Lung (tissue), 11 donors: ENCODE measurements at regions not wholly inside any gene's neighbourhood (a gene's known extent, or its start where the extent isn't known, plus 50 kb on each side); places are given as distances from the start of the nearest gene placed in this dataset.

Experiments
- ATAC-seq: fragments of 200-7000 bp; cut with Tn5 transposase; one replicate; pipeline ENCODE4 v1.9.1; 2020; ENCODE audit warnings: moderate number of reproducible peaks; ENCODE audit not compliant: insufficient read depth, low FRiP score
- DNase-seq, 3 donors: peaks; one replicate each; pipeline ENCODE4 v3.0.0-alpha.2; 2013 to 2017
- H3K27ac ChIP-seq, 2 donors: one replicate each; pipeline ENCODE4 v1.5.1; 2013; ENCODE audit warnings: mild to moderate bottlenecking in 2 of 2, moderate library complexity in 2 of 2, control low read depth in 1 of 2, inconsistent platforms in 1 of 2, low read depth in 1 of 2, low read length in 1 of 2
- H3K27me3 ChIP-seq, 3 donors: one replicate each; pipeline ENCODE4 v1.5.1; 2013; ENCODE audit warnings: low read length in 2 of 3; ENCODE audit not compliant: control insufficient read depth in 3 of 3, insufficient read depth in 3 of 3
- H3K36me3 ChIP-seq, 4 donors: one replicate each; pipeline ENCODE4 v1.5.1; 2013; ENCODE audit warnings: low read length in 4 of 4, mild to moderate bottlenecking in 1 of 4, moderate library complexity in 1 of 4; ENCODE audit not compliant: control insufficient read depth in 4 of 4, insufficient read depth in 4 of 4
- H3K4me1 ChIP-seq, 5 donors: one replicate each; pipeline ENCODE4 v1.5.1; 2013; ENCODE audit warnings: low read length in 5 of 5, mild to moderate bottlenecking in 2 of 5, moderate library complexity in 1 of 5; ENCODE audit not compliant: control insufficient read depth in 5 of 5, insufficient read depth in 5 of 5
- H3K4me3 ChIP-seq: one replicate; pipeline ENCODE4 v1.5.1; 2013; ENCODE audit warnings: mild to moderate bottlenecking, control low read depth, moderate library complexity
- H3K9ac ChIP-seq, 2 donors: one replicate each; pipeline ENCODE4 v1.5.1; 2013; ENCODE audit warnings: low read length in 2 of 2, control low read depth in 1 of 2; ENCODE audit not compliant: insufficient read depth in 1 of 2
- H3K9me3 ChIP-seq, 4 donors: one replicate each; pipeline ENCODE4 v1.5.1; 2013; ENCODE audit warnings: low read length in 3 of 4, mild to moderate bottlenecking in 1 of 4, moderate library complexity in 1 of 4; ENCODE audit not compliant: control insufficient read depth in 4 of 4, insufficient read depth in 3 of 4
- WGBS, 2 donors: extraction: QIAGEN DNeasy Blood & Tissue Kit; methylation state at CpG; one replicate each; pipeline ENCODE4 v1.1.7; 2013; 5-methylcytosine and 5-hydroxymethylcytosine counted together
- TF ChIP-seq, protein P1 (sequence below): IDR thresholded peaks from 2 replicates; pipeline ENCODE4 v1.5.1; 2012; ENCODE audit warnings: mild to moderate bottlenecking; ENCODE audit errors: control extremely low read depth, extremely low read depth
- donor health status: control.
- donor health status: control.
- donor health status: Bipolar disorder and iron deficiency.
- donor health status: healthy.
- donor health status: DM: yes; HTN: yes; CAD: no.

DNA sequence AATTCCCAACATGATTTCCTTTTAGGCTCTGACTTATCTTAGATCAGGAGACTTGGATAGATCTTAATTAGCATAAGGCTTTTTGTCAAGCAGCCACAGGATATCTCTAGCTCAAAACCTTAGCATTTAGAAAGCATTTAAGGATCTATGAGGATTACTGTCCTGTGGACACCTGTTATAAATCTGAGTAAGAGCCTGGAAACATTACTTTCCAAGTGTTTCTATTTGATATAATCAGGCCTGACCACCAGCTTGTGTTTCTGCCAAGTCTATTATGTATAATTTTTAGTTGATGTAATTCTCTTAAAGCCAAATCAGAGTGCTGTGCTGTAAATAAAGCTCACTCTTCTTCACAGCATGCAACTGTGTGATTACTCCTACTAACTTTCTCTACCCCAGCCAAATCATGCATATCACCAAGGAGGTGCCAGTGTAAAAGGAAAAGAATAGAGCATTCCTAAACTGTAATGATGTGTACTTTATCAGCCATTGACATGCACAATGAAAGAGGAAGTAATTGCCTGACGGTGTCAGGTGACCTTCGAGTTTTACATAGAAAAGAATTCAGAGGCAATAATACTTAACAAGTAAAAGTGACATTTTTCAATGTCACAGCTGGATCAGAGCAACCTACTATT is 309.9 kb upstream of the PRMT6 start:
- peaks cover 0 to 10% (median 0%) of the 10 kb centered on the region in 5 donors for H3K4me1 ChIP-seq
- DNase-seq (peak in 2 of 3 donors; percentile 23), ATAC-seq (no peak)
- H3K9me3 ChIP-seq, result no peaks in the 10 kb centered on the region
- WGBS, 2 donors, result 5 to 6% methylated on average over 2 of the region's 2 CpGs
- no peak overlapping the region for H3K4me3 ChIP-seq
- no peak overlapping the region for H3K9ac ChIP-seq
- H3K36me3 ChIP-seq, result no peaks in the 10 kb centered on the region
- TF ChIP-seq, protein P1, sequence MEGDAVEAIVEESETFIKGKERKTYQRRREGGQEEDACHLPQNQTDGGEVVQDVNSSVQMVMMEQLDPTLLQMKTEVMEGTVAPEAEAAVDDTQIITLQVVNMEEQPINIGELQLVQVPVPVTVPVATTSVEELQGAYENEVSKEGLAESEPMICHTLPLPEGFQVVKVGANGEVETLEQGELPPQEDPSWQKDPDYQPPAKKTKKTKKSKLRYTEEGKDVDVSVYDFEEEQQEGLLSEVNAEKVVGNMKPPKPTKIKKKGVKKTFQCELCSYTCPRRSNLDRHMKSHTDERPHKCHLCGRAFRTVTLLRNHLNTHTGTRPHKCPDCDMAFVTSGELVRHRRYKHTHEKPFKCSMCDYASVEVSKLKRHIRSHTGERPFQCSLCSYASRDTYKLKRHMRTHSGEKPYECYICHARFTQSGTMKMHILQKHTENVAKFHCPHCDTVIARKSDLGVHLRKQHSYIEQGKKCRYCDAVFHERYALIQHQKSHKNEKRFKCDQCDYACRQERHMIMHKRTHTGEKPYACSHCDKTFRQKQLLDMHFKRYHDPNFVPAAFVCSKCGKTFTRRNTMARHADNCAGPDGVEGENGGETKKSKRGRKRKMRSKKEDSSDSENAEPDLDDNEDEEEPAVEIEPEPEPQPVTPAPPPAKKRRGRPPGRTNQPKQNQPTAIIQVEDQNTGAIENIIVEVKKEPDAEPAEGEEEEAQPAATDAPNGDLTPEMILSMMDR, result no peak
- no peak overlapping the region for H3K27ac ChIP-seq
- no peaks in the 10 kb centered on the region for H3K27me3 ChIP-seq

DNA sequence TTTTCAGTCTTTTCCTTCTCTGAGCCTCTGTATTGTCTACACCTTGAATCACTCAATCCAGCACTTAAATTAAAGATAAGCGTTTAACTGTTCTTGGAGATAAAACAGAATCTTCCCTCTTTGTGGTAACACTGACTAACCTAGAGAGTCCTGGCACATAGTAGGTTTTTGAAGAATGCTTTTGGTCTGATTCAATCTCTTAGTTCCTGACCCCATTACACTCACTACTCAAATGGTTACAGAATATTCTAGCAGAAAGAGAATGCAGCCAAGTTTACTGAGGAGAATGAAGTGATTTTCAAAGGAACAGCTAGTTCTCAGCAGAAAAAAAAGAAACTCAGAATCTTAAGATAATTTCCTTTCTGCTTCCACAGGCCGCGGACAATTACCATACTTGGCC is 309.2 kb upstream of the PRMT6 start:
- peak in 2 of 3 donors; percentile 31 to 61 for DNase-seq

DNA sequence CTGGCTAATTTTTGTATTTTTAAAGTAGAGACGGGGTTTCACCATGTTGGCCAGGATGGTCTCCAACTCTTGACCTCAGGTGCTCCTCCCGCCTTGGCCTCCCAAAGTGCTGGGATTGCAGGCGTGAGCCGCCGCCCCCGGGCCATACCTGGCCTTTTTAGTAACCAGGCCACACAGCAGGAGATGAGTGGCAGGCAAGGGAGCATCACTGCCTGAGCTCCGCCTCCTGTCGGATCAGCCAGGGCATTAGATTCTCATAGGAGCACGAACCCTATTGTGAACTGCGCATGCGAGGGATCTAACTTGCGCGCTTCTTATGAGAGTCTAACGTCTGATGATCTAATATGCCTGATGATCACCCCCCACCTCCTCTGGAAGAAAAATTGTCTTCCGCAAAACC is 308.7 kb upstream of the PRMT6 start:
- Histone ChIP-seq H3K4me1 (peaks cover 0 to 10% (median 0%) of the 10 kb centered on the region in 5 donors), H3K9ac (no peak overlapping the region), H3K36me3 (no peaks in the 10 kb centered on the region), H3K27ac (no peak overlapping the region), H3K9me3 (no peaks in the 10 kb centered on the region), H3K27me3 (no peaks in the 10 kb centered on the region), H3K4me3 (no peak overlapping the region)
- ATAC-seq (no peak), DNase-seq (no peak)
- TF ChIP-seq, protein P1, result no peak
- 94 to 95% methylated on average over 15 of the region's 15 CpGs for WGBS, 2 donors

More for the DNA sequence above, 309.2 kb upstream of the PRMT6 start:
- Histone ChIP-seq H3K36me3 (no peaks in the 10 kb centered on the region), H3K27ac (no peak overlapping the region), H3K4me3 (no peak overlapping the region), H3K9me3 (no peaks in the 10 kb centered on the region), H3K27me3 (no peaks in the 10 kb centered on the region), H3K4me1 (peaks cover 0 to 10% (median 0%) of the 10 kb centered on the region in 5 donors), H3K9ac (no peak overlapping the region)
- 49 to 81% methylated on average over 3 of the region's 3 CpGs for WGBS, 2 donors
- ATAC-seq, result no peak
- TF ChIP-seq, protein P1, result no peak

DNA sequence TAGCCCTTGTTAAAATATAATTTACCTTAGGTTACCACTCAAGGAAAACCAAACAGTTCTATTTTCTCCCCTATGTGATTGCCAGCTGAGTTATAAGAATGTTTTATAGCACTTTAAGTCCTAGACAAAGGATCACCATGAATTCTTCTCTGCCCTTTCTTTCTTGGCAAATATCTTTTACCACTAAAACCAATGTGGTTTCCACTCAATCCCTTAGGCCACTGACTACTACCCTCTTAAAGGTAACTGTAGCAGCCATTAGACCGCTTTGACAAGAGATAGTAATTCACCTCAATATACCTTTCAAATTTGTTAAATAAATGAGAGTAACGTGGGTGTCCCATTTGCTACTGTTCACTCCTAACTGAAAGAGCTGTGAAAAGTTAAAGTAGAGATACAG is 307.9 kb upstream of the PRMT6 start:
- WGBS, 2 donors, result 74 to 78% methylated on average over 2 of the region's 2 CpGs
- Histone ChIP-seq H3K9me3 (no peaks in the 10 kb centered on the region), H3K27me3 (no peaks in the 10 kb centered on the region), H3K36me3 (no peaks in the 10 kb centered on the region), H3K4me1 (peaks cover 0 to 10% (median 0%) of the 10 kb centered on the region in 5 donors), H3K4me3 (no peak overlapping the region), H3K9ac (no peak overlapping the region), H3K27ac (no peak overlapping the region)
- TF ChIP-seq, protein P1, result no peak
- ATAC-seq (no peak), DNase-seq (no peak)
